Femur (tissue), 1 donor: ENCODE measurements at regions not wholly inside any gene's neighbourhood (a gene's known extent, or its start where the extent isn't known, plus 50 kb on each side); places are given as distances from the start of the nearest gene placed in this dataset.
"Not testable (repeated sequence)": the region's sequence is repeated elsewhere in the genome, so short reads cannot be mapped to it uniquely, and the experiment has no call there.

Experiments
- DNase-seq: peaks from one replicate; pipeline ENCODE4 v3.0.0-alpha.2; 2017

GRCh38 chr16:52227851-52228250 lies 319.1 kb downstream of the TOX3 start:
- no peak for DNase-seq

GRCh38 chr16:52212841-52213240 lies 334.1 kb downstream of the TOX3 start:
- no peak for DNase-seq

GRCh38 chr16:52209227-52209626 lies 337.7 kb downstream of the TOX3 start:
- no peak for DNase-seq

- no peak for DNase-seq
Observed at GRCh38 chr16:52203096-52203495, 343.8 kb downstream of the TOX3 start.

GRCh38 chr16:52193441-52193840 lies 353.5 kb downstream of the TOX3 start:
- no peak for DNase-seq

GRCh38 chr16:52191531-52192134 lies 355.3 kb downstream of the TOX3 start:
- peak; percentile 80 for DNase-seq

- no peak for DNase-seq
Observed at GRCh38 chr16:52184336-52184735, 362.6 kb downstream of the TOX3 start.

- no peak for DNase-seq
Observed at GRCh38 chr16:52182840-52183239, 364.1 kb downstream of the TOX3 start.

- DNase-seq: no peak
Observed at GRCh38 chr16:52174168-52174567, 372.8 kb downstream of the TOX3 start.

- no peak for DNase-seq
Observed at GRCh38 chr16:52171481-52171880, 375.5 kb downstream of the TOX3 start.

GRCh38 chr16:52167328-52167727 lies 379.6 kb downstream of the TOX3 start:
- DNase-seq: no peak

- no peak for DNase-seq
Observed at GRCh38 chr16:52165961-52166360, 381.0 kb downstream of the TOX3 start.

GRCh38 chr16:52149003-52149402 lies 397.9 kb downstream of the TOX3 start:
- no peak for DNase-seq

GRCh38 chr16:52141871-52142270 lies 405.1 kb downstream of the TOX3 start:
- no peak for DNase-seq

GRCh38 chr16:52128361-52128760 lies 418.6 kb downstream of the TOX3 start:
- DNase-seq: no peak

- no peak for DNase-seq
Observed at GRCh38 chr16:52123842-52124241, 423.1 kb downstream of the TOX3 start.

GRCh38 chr16:52123061-52123839 lies 423.7 kb downstream of the TOX3 start:
- no peak for DNase-seq

- DNase-seq: no peak
Observed at GRCh38 chr16:52117171-52117570, 429.8 kb downstream of the TOX3 start.

GRCh38 chr16:52114379-52114778 lies 432.6 kb downstream of the TOX3 start:
- DNase-seq: no peak

GRCh38 chr16:52113533-52114183 lies 433.3 kb downstream of the TOX3 start:
- DNase-seq: no peak

- not testable (repeated sequence) for DNase-seq
Observed at GRCh38 chr16:52104993-52105392, 441.9 kb downstream of the TOX3 start.

- DNase-seq: no peak
Observed at GRCh38 chr16:52103791-52104190, 443.2 kb downstream of the TOX3 start.

GRCh38 chr16:52101246-52101645 lies 445.7 kb downstream of the TOX3 start:
- peak; percentile 31 for DNase-seq

- no peak for DNase-seq
Observed at GRCh38 chr16:52099382-52099781, 447.6 kb downstream of the TOX3 start.
